HG03354 (cell line): ENCODE measurements at regions not wholly inside any gene's neighbourhood (a gene's known extent, or its start where the extent isn't known, plus 50 kb on each side); places are given as distances from the start of the nearest gene placed in this dataset.
"Not testable (repeated sequence)": the region's sequence is repeated elsewhere in the genome, so short reads cannot be mapped to it uniquely, and the experiment has no call there.

Experiments used
- ATAC-seq: cut with Tn5 transposase; IDR thresholded peaks from one replicate; pipeline ENCODE4 v1.9.1; 2021; ENCODE audit warnings: mild to moderate bottlenecking; ENCODE audit not compliant: unreplicated experiment, poor library complexity, severe bottlenecking

DNA sequence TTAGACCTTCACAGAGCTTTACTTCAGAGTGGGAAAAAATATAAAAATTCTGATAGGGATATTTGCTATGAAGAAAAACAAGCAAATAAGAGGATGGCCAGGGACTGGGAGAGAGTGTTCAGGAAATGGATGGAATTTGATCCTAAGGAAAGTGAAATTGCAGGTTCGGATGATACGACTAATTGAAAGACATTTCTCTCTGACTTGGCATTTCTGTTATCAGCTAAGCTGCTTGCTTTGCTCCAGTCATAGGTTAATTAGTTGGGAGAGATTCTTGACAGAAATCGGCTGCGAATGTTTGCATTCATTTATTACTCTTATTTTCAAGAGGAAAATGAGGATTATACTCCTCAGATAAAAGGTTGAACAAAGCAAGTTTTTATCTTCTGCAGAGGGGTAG lies 808.7 kb upstream of the NECTIN3 start:
- ATAC-seq: no peak

DNA sequence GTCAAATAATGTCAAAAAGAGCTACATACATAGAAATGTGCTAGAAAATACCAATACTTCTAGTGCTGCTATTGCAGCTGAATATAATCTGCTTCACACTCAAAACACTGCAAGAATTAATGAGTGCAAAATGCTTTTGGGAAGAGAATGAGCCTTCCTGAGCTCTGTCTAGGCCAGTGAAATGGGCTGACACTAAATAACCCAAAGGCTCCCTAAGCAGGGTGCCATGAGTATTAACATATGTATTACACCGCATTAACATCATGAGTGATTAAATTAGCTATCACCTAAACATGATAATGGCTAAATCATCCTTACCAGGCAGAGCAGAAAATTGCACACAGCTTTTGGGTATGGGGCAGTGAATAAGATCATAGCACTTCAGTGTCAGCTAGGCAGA lies 806.3 kb upstream of the NECTIN3 start:
- no peak for ATAC-seq

DNA sequence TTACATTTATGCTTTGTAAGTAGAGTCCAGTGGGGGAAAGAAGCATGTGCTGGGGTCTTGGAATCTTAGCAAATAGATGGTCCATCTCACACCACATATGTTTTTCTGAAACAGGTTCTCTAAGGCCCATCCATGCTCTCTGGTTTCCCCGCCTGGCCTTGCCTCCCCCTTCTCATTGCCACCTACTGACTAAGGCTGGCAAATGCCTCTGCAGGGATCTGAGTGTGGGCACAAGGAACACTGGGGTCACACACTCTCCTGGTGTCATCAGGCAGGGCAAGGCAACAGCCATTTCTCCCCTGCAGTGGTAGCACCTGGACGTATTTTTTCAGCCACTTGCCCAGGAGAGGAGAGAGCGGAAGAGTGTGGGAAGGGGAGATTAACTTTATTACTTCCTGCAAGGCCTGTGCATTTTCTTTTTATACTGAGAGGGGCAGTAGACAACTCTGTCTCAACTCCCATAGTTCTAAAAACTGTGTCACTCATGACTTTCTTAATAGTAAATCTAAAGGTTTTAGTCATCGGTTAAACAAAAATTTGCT lies 804.2 kb upstream of the NECTIN3 start:
- no peak for ATAC-seq

DNA sequence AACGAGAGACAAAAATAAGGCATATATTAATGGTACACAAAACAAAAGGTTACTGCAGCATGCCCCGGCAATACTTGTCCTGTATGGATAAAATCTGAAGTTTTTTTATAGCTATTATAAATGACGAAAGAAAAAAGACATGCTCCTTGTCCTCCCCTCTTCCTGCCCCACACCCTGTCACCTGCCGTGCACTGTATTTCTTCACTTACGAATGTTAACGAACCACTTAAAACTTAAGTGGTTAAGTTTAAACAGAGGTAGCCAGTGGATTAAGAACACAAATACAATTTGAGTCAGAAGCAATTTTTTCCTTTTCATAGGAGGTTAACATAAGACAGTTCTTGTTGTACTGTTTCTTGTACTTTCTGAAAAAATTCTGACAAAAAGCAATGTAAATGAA lies 799.1 kb upstream of the NECTIN3 start:
- ATAC-seq: no peak

DNA sequence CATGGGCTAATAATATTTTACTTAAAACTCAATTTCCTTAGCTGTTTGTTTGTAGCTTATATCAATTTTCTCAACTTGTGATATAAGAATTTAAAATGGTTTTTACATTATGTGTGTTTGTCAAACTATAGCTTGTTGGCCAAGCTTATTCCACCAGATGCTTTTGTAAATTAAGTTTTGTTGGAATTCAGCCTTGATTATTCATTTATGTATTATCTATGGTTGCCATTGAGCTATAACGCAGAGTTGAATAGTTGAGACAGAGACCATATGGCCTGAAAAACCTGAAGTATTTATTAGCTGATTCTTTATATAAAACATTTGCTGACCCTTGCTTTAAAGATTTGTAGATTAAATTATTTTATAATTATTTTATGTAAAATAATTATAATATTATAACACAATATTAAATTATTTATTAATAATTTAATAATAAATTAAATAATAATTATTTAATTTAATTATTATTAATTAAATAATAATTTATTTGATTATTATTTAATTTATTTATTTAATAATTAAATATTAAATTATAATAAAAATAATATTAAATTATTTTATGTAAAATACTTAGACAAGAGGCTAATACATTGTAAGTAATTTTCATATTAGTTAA lies 779.6 kb upstream of the NECTIN3 start:
- ATAC-seq: no peak

DNA sequence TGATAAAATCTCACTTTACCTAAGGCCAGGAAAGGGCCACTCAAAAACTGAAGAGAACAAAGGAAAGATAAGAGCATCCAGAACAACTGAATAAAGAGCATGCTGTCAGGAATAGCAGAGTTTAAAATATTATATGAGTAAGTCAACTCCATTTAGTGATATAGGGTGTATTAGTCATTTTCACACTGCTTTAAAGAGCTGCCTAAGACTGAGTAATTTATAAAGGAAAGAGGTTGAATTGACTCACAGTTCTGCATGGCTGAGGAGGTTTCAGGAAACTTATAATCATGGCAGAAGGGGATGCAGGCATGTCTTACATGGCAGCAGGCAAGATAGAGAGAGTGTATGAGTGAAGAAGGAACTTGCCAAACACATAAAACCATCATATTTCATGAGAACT lies 778.0 kb upstream of the NECTIN3 start:
- no peak for ATAC-seq

DNA sequence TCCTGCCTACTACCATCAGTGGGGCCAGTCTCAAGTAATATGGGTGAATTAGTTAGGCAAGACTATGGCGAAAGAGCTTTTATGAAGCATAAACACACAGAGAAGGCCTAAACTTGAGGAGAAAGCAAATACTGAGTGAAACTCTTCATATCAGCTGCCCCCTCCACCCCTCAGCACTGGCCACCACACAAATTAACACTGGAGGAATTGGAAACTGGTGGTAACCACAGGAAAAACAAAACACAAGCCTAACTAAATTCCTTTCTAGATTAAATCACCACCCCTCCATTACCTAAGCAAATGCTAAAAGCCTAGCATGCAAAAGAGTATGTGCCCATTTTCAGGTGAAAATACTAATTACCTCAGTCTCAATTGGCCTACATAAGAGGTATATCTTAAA lies 774.7 kb upstream of the NECTIN3 start:
- no peak for ATAC-seq

DNA sequence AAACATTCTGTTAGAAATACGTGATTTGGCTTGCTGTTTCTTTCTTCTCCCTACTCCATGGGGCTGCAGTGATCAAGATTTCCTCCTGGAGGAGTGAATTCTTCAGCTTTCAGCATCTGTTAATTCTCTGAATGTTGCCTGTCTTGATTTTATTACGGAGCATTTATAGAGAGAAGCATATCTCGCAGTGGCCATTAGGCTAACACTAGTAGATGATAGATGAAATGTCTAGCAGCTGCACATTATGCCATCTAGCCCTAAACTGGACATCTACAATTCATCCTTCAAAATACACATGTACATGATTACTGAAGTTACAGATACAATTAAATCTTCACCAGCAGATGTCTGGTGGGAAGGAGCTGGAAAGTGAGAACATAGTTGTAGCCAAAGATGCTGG lies 769.8 kb upstream of the NECTIN3 start:
- ATAC-seq: no peak

DNA sequence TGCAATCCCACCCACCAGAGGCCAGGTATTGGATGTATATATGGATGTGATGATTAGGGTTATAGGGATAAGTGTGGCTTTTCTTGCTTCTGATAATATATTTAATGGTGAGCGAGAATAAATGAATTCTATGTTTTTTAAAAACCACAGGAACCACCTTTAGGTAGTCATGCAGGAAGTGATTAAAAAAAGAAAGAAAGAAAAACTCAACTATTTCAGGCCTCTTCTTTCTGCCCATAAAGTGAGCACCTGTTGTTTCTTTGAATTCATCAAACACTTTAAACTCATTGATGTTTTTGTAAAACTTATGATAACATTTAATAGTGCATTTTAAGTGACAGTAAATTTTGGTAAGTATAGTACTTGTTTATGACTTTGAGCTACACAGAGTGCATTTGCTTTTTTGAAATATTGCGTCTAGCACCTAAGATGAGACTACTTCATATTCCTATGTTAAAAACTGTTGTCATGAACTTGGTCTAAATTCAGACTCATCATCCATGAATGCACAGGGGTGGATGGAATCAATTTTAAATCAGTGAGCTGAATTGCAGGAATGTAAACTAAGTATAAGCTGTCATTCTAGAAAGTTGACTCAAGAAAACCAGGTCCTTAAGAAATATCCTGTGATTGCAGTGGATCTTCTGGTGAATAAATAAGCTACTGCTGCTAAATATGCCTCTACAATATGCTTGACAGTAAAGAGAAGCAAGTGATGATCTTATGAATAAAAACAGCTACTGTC lies 764.4 kb upstream of the NECTIN3 start:
- no peak for ATAC-seq

DNA sequence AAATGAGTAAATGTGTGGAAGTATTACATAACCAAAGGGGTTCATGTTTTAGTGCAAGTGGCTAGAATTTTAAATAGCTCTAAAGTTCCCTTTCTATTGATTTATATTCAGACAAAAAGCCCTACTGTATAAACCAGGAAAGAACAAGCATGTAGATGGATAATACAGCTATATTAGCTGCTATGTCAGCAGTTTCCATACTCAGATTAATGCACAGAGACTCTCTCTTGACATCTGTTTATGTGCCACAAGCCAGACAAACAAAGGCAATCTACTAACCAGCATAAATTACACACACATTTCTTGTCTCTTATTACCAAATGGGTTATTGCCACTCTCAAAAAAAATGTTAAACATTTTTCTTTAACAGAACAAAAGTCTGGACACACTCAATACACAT lies 760.1 kb upstream of the NECTIN3 start:
- ATAC-seq: no peak

DNA sequence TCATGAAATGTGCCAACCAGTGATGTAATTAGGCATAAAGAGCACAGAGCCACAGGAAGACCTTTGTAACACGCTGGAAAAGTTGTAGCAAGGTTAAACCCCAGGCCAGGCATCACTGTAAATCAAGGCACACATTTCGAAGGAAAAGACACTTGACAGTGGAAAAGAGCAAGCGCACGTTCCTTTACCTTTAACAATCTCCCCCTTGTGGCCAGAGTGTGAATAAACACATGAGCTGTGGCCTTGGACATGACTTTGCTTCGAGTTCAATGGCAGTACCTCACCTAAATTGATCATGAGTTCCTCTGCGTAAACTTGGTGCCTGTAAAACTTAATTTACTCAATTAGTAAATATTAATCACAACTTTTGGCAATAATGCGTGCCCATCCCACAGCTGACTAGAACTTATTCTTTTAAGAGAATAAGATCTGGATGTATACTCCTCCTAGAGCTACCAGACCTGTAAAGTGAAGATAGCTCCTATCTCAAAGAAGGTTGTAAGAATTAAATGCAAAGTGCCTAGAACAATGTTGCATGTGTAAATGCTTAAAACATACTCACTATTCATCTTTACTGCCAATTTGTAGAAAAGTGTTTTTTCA lies 757.0 kb upstream of the NECTIN3 start:
- peak; percentile 96 for ATAC-seq

DNA sequence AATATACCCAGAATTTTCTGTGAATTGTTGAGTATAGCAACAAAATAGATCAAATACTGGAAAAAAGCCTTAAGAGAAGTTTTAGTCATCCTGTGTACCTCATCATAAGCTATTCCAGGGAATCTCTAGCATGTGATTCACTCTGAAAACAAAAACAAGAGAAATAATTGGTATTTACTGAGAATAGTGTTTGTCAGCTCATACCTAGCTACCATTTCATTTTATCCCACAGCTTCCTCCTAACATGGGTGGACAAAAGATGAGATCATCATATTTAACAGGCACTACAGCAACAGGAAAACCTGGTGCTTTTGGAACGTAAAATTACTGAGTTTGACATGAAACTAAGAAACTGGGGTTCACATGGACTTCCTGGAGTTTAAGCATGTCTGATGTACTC lies 753.5 kb upstream of the NECTIN3 start:
- no peak for ATAC-seq

DNA sequence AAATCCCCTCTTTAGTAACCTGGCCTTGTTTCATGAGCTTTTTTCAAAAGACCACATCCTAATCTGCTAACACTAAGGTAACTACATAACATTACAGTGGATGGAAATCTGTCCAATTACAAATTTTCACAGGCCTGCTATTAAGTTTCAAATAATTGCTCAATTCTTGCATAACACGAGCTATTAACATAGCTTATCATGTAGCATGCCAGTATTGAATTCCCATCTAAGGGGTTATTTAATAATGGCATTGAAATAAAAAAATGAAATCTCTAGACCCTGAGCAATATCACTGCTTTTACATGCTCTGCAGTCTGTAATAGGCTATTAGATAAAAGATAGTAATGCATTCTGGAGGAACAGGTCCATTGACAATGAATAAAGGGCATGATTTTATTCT lies 748.3 kb upstream of the NECTIN3 start:
- no peak for ATAC-seq

DNA sequence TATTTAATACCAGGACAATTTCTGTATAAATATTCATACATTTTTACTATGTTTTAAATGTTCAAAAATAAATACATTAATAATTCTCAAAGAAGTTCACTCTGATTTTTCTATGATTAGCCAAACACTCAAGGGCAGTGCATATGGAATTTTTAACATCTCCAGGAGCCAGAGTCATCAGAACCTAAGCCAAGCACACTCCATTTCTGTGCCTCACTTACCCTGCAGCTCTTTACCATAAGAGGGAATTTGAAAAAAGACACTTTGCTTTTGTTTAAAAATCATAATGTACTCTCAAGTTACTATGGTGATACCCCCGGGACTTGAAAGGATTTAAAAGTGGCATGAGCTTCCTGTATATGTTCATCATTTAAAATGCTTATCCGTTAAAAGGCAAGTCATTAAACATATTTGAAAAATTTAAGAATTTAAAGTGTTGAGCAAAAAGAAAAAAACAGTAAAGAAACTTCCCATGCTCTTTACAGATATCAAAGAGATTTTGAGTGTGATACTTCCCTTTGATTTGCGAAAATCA lies 747.4 kb upstream of the NECTIN3 start:
- no peak for ATAC-seq

DNA sequence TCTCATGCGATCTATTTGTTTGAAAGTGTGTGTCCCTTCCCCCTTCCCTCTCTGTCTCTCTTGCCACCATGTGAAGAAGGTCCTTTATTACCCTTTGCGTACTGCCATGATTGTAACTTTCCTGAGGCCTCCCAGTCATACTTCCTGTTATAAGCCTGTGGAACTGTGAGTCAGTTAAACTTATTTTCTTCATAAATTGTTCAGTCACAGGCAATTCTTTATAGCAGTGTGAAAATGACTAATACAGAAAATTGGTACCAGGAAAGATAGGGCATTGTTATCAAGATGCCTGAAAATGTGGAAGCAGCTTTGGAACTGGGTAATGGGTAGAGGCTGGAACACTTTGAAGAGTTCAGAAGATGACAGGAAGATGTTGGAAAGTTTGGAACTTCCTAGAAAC lies 743.7 kb upstream of the NECTIN3 start:
- ATAC-seq: no peak

DNA sequence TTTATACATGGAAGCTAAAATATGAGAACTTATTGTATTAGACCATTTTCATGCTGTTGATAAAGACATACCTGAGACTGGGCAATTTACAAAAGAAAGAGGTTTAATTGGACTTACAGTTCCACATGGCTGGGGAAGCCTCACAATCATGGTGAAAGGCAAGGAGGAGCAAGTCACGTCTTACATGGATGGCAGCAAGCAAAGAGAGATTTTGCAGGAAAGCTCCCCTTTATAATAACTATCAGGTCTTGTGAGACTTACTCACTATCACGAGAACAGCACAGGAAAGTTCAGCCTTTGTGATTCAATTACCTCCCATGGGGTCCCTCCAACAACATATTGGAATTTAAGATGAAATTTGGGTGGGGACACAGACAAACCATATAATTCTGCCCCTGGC lies 740.1 kb upstream of the NECTIN3 start:
- ATAC-seq: not testable (repeated sequence)

DNA sequence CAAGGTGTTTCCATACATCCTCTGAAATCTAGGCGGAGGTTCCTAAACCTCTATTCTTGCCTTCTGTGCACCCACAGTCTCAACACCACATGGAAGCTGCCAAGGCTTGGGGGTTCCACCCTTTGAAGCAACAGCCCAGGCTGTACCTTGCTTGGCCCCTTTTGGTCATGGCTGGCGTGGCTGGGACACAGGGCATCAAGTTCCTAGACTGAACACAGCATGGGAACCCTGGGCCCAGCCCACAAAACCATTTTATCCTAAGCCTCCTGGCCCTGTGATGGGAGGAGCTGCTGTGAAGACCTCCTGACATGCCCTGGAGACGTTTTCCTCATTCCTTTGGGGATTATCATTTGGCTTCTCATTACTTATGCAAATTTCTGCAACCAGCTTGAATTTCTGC lies 739.0 kb upstream of the NECTIN3 start:
- ATAC-seq: no peak

DNA sequence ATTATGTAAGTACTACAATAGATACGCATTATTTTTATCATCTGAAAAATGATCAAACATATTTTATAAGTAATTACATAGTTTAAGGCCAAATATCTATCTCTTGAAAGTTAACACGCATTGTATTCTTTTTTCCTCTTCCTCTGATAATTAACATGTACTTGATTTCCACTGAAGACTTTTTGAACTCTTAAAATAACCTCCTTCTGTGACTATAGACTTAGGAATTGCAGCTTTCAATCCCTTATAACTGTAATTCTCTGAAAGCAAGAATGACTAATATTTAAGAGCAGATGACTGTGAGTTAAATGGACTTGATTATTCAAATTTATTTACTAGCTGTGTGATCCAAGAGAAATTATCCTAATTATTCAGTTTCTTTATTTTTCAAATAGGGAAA lies 730.6 kb upstream of the NECTIN3 start:
- no peak for ATAC-seq

DNA sequence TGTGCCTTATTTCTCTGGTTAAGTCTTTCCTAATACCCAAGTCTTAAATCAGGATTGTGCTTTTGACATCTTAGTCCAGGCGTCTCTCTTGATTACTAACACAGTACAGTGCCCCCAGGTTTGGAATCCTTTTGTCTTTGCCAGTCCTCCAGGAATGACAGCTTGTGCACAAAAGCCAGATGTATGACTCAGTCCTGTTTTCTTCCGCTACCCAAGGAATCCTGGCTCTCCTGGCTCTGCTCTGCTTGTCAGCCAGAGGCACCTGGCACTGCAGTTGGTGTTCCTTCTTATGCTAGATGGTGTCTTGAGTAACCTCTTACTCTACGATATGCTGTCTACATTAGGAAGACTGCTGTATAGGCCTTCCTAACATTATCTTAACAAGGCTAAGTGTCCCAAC lies 728.2 kb upstream of the NECTIN3 start:
- no peak for ATAC-seq

DNA sequence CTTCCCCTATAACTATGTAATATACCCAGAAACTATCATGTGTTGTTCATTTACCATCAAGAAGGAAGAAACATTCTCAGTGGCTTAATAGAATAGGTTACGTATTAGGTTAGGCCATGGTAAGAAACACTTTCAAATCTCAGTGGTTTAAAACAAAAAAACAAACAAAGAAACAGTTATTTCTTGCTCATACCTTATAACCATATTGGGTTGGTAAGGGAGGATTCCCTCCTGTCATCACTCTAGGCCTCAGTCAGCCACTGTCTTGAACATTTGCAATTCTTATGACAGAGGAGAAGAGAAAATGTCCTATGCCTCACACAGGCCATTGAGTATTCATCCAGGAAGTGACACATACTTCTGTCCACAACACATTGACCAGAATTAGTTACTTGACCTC lies 727.7 kb upstream of the NECTIN3 start:
- ATAC-seq: peak; percentile 88

DNA sequence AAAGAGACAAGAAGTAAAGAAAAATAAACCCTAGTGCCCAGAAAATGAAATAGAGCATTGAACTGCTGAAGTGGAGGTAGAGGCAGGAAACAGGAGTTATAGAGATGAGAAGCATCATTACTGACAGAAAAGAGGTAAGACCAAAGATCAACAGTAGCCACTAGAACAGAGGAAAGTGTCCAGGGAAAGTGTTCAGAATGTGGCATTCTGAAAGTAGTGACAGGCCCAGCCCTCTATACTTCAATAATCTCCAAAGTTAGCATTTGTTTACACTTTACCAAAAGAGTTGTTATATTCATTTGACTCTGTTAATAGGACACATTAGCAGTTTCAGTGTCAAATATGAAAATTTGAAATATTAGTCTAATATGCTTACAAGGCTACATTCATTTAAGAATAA lies 727.1 kb upstream of the NECTIN3 start:
- ATAC-seq: peak; percentile 17
